SW480 (cell line): ENCODE measurements at regions not wholly inside any gene's neighbourhood (a gene's known extent, or its start where the extent isn't known, plus 50 kb on each side); places are given as distances from the start of the nearest gene placed in this dataset.
"Not testable (repeated sequence)": the region's sequence is repeated elsewhere in the genome, so short reads cannot be mapped to it uniquely, and the experiment has no call there.

Experiments used
- DNase-seq: peaks from one replicate; pipeline ENCODE4 v3.0.0-alpha.2; 2016; ENCODE audit warnings: low spot score

GRCh38 chr18:8499810-8500675 lies 109.2 kb upstream of the RAB12 start:
- peak; percentile 7 for DNase-seq

GRCh38 chr18:8501044-8501443 lies 108.2 kb upstream of the RAB12 start:
- DNase-seq: no peak

- DNase-seq: no peak
These were observed 106.0 kb upstream of the RAB12 start for GRCh38 chr18:8503248-8503647.

- no peak for DNase-seq
These were observed 104.8 kb upstream of the RAB12 start for GRCh38 chr18:8504424-8504823.

GRCh38 chr18:8504880-8505435 lies 104.3 kb upstream of the RAB12 start:
- no peak for DNase-seq

- DNase-seq: no peak
These were observed 102.8 kb upstream of the RAB12 start for GRCh38 chr18:8506251-8507049.

GRCh38 chr18:8507361-8507760 lies 101.9 kb upstream of the RAB12 start:
- DNase-seq: no peak

GRCh38 chr18:8507915-8508705 lies 101.1 kb upstream of the RAB12 start:
- DNase-seq: no peak

GRCh38 chr18:8513249-8513648 lies 96.0 kb upstream of the RAB12 start:
- no peak for DNase-seq

- DNase-seq: no peak
These were observed 94.8 kb upstream of the RAB12 start for GRCh38 chr18:8514409-8514808.

GRCh38 chr18:8515142-8515865 lies 93.9 kb upstream of the RAB12 start:
- no peak for DNase-seq

GRCh38 chr18:8516371-8517250 lies 92.6 kb upstream of the RAB12 start:
- DNase-seq: no peak

- no peak for DNase-seq
These were observed 92.0 kb upstream of the RAB12 start for GRCh38 chr18:8517276-8517675.

- no peak for DNase-seq
These were observed 90.1 kb upstream of the RAB12 start for GRCh38 chr18:8519102-8519501.

- DNase-seq: no peak
These were observed 89.0 kb upstream of the RAB12 start for GRCh38 chr18:8520266-8520665.

GRCh38 chr18:8522756-8523155 lies 86.5 kb upstream of the RAB12 start:
- no peak for DNase-seq

- DNase-seq: no peak
These were observed 83.5 kb upstream of the RAB12 start for GRCh38 chr18:8525692-8526091.

GRCh38 chr18:8526332-8526731 lies 82.9 kb upstream of the RAB12 start:
- DNase-seq: no peak

GRCh38 chr18:8529609-8530008 lies 79.6 kb upstream of the RAB12 start:
- no peak for DNase-seq

GRCh38 chr18:8531084-8531483 lies 78.2 kb upstream of the RAB12 start:
- not testable (repeated sequence) for DNase-seq
